ENCODE measurements at regions not wholly inside any gene's neighbourhood (a gene's known extent, or its start where the extent isn't known, plus 50 kb on each side); places are given as distances from the start of the nearest gene placed in this dataset.

DNA sequence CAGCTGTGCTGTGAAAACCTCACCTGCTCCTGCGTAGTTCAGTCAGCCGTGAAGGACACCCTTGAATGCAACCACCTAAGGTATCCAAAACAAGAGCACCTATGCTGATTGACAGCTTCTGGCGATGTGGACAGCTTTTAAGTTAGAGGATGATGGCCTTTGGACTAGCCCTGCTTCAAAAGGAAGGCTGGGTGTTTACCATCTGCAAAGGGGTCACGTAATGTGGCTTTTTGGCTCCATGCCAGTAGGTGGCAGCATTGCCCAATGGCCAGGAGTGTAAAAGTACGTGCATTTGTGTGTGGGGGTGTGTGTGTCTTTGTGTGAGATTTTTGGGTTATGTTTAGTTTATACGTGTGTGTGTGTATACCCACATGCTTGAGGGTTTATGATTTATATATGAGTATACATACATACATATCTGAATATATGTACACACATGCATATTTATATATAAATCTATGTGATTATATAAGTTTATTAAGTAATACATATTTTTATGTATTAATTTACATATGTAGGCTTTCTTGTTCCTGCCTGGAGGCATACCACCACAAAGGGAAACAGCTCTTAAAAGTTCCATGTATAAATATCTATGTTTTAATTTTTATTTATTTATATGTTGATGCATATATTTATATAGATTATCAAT, 236.3 kb upstream of the ANKRD30A start:
- TF ChIP-seq, protein P1, sequence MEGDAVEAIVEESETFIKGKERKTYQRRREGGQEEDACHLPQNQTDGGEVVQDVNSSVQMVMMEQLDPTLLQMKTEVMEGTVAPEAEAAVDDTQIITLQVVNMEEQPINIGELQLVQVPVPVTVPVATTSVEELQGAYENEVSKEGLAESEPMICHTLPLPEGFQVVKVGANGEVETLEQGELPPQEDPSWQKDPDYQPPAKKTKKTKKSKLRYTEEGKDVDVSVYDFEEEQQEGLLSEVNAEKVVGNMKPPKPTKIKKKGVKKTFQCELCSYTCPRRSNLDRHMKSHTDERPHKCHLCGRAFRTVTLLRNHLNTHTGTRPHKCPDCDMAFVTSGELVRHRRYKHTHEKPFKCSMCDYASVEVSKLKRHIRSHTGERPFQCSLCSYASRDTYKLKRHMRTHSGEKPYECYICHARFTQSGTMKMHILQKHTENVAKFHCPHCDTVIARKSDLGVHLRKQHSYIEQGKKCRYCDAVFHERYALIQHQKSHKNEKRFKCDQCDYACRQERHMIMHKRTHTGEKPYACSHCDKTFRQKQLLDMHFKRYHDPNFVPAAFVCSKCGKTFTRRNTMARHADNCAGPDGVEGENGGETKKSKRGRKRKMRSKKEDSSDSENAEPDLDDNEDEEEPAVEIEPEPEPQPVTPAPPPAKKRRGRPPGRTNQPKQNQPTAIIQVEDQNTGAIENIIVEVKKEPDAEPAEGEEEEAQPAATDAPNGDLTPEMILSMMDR (IDR thresholded peaks at IDR 0.05) = no peak
- no peak for TF ChIP-seq POLR2A (IDR thresholded peaks at IDR 0.05)

All from right lobe of liver (tissue), 4 donors.